HG02970 (cell line): ENCODE measurements at regions not wholly inside any gene's neighbourhood (a gene's known extent, or its start where the extent isn't known, plus 50 kb on each side); places are given as distances from the start of the nearest gene placed in this dataset.

Experiments used
- ATAC-seq: cut with Tn5 transposase; IDR thresholded peaks from one replicate; pipeline ENCODE4 v1.9.1; 2021; ENCODE audit warnings: mild to moderate bottlenecking, moderate library complexity, moderate number of reproducible peaks; ENCODE audit not compliant: unreplicated experiment, low FRiP score

DNA sequence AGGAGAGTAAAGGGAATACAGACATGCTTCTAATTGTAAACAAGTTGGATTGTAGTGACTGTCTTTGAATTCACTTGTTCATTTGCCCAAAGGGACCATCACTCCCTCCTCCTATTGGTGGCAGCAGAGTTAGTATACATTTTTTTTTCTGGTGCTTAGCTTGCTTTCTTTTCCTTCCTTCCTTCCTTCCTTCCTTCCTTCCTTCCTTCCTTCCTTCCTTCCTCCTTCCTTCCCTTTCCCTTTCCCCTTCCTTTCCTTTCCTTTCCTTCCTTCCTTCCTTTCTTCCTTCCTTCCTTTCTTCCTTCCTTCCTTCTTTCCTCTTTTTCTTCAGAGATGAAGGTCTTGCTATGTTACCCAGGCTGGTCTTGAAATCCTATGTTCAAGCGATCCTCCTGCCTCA, 94.8 kb upstream of the ATP6AP2 start:
- no peak for ATAC-seq

DNA sequence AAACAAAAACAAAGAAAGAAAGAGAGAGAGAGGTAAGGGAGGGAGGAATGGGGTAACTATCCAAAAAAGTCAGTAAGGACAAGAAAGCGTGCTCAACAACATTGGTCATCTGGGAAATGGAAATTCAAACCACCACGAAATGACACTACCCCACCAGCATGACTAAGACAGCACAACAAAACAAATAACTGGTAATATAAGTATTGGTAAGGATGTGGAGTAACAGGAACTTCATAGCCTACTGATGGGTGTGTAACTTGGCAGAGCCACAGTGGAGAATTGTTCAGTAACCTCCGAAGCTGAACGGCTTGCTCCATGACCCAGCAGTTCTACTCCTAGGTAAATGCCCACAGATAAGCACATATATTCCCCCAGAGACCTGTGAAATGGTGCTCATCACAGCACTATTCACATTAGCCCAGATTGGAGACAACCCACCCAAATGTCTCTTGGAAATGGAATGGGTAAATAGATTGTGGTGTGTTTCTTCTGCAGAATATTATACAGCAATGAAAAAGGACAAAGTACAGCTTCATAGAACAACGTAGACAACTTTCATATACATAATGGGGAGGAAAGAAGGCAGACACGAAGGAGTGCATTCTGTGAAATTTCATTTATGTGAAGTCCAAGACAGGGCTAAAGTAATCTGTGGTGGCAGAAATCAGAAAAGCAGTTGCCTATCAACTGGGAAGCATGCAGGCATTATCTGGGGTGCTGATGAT, 95.5 kb upstream of the ATP6AP2 start:
- ATAC-seq = no peak

DNA sequence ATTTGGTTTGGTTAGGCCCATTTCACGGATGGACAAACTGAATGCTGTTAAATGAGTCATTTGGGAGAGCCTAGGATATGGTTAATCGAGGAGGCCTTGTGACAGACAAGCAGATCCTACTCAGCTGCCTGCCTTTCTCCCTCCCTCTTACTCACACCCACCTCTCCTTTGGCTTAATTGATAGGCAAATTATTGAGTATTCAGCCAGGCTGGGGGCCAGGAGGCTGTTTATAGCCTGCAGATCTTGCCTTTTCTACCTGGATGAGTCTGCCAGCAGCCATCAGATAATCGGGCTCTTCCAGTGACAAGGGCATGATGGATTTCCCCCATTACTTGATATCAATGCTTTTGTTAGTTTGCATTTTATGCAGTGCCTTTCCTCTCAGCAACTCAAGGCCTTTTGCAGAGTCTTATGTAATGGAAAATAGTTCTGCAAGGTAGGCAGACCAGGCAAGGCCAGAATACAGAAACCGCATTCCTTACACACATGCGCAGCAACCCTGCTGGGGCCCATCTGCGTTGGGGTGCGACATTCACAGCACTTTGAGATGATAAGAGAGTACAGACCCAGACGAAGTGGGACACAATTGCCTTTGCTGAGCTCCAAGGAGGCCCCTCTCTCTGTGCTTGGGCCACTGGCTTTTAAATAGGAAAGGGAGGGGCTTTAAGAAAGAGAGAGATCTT, 96.2 kb upstream of the ATP6AP2 start:
- ATAC-seq = no peak

DNA sequence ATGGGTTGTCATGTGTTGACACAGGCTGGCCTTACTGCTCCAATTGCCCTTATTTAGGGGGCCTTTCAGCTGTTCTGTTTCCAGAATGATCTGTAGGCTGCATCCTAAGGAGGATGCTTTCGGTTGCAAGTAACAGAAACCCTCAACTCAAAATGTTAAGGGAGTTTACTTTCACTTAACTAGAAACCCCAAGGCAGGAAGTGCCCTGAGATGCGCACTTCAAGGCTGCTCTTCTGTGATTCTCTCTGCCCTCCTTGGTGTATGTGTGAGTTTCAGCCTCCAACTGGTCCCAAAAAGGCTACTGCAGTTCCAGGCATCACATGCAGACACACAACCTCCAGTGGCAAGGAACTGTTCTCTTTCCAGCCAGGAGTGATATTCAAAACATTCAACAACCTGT, 97.3 kb upstream of the ATP6AP2 start:
- no peak for ATAC-seq

DNA sequence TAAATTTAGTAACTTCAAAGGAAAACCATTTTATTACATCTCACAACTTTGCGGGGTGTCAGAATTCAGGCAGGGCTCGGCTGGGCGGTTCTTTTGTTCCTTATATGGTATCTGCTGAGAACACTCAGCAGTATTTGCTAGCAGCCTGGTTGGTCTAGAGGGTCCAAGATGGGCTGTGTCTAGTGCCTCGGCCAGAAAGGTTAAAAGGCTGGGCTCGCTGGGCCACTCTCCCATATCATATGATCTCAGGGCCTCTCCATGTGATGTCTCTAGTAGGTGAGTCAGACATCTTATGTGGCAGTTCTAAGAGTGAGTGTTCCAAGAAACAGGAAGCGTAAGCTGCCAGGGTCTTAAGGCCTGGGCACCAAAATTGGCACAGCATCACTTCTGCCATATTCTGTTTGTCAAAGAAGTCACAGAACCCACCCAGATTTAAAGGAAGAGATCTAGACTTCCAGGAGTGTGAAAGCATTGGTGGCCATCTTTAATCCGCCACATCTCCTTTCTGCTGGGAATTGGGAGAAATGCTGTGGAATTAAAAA, 100.9 kb upstream of the ATP6AP2 start:
- ATAC-seq = no peak

DNA sequence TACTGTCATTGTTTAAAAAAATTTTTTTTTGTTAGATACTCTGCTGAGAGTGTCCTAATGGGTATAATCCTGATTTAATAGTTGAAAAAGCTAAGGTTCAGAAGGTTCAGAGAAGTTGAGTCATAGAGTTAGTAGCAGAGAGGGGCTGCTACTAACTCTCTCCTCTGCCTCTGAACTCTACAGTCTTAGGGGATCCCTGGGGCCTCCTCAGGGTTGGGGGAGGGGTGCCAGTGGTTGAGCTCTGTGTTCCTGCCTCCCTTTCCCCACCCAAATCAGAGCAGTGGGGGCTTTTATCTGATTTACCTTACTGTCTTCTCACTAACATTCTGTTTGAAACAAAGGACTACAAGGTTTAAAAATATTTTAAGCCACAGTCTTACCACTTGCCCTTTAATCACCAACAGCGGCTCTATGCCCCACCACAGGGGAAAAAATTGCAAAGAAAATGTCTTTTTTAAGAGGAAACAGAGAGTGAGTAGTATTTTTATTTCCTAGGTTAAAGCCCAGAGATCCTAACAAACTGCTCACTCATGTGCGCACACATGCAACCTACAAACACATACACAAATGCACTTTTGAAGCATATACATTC, 102.2 kb upstream of the ATP6AP2 start:
- ATAC-seq = no peak

DNA sequence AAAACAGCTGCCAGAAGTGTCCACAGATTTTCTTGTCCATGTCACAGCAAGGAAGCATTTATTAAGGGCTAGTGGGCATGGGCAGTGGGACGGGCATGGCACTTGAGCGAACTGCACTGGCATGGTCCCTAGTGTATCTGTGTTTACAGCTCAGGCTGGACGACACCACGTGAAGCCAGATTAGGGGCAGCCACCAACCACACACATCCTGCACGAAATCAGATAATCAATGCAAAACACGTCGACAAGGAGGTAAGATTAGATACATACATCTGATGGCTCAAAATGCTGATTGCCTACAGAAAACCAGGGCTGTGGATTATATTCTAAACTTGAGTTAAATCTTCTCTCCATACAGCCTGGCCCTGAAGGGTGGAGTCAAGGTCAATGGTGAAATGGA, 103.8 kb upstream of the ATP6AP2 start:
- ATAC-seq = no peak

DNA sequence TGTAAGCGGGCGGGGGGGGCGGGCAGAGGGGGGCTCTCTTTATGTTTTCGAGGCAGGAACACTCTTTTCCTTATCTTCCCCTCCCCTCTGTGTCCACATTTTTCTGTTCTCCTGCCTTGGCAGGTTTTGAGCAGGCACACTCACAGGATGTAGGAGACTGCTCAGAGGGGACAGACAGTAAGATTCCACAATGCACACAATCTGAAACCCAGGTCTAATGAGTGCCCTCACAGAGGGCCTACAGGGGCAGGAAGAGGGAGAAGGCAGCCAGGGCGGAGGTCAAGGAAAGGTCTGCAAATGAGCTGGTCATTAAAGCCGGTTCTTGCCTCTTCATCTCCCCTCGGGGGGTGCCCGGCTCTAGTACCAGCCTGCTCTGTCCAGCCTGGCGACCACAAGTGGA, 106.1 kb upstream of the ATP6AP2 start:
- ATAC-seq = no peak

DNA sequence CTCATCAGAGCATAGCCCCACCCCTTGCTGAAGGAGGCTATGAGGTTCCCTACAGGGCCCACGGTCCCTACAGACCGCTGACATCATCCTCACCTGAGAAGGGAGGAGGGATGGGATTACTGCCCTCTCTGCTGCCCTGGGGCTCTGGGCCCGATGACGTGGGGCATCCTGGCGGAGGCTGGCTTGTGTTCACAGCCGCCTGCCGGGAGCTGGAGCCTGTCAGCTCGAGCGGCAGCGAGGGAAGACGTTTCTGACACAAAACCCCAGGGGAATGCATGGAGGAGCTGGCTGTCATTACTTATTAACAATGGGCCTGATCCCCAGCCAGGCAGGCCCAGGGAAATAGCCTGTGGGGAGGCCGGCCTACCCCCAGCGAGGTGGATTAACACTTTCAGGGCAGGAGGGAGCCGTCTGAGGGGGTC, 106.6 kb upstream of the ATP6AP2 start:
- no peak for ATAC-seq

DNA sequence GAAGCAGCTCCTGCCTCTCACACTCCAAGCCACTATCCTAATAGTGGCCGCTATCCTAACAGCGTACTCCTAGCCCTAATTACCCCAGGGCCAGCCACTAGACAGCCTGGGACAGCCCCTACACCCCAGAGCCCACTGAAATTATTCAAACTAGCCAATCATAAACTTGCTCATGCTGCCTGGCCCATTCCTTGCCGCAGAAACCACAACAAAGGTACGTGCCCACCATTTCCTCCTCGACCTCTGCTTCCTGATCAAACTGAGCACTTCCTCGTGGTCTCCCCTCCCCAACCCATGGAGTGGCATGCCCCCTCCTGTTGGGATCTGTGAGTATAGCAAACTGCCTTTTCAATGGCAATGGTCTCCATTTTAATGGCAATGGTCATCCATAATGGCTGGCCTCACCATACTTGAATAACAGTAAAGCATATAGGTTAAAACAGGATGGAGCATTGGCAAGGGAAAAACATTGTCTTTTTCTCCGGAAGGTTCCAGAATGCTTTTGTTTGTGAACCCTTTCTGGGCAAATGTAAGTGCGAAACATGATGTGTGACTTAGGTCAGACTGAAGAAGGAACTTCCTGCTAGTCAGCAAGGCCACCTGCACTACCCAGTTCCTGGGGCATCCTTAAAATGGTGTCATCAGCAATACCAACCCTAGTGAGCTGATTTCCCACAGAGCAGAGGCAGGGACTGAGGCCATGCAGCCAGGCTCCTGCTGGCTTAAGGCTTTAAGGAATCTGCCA, 107.1 kb upstream of the ATP6AP2 start:
- no peak for ATAC-seq

DNA sequence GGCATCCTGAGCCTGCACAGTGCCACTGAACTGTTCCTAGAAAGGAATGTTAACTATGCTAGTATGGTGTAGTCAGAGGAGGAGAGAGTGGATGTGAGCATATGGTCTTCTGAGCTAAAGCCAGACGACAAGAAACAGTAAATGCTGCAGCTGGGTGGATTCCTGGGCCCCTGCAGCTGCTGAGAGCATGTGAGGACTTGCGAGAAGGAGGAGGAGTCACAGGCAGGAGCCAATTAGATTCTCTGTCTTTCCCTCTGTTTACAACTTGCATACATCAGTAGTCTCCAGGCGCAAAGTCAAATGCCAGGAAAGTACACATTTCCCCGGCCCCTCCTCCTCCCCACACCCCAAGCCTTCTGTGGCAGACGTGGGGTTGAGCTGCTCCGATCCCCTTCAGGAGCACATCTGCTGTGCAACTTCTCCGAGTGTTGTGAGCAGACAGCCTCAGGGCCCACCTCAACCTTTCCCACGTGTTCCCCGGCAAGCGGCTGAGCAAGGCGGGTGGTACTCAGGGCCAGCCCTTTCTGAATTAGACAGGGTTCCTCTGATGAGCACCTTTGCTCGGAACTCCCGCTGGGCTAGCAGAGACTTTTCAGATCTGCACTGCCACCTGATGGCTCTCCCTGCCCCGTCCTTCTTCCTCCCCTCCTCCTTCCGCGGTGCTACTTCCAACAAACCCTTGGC, 108.7 kb upstream of the ATP6AP2 start:
- no peak for ATAC-seq

DNA sequence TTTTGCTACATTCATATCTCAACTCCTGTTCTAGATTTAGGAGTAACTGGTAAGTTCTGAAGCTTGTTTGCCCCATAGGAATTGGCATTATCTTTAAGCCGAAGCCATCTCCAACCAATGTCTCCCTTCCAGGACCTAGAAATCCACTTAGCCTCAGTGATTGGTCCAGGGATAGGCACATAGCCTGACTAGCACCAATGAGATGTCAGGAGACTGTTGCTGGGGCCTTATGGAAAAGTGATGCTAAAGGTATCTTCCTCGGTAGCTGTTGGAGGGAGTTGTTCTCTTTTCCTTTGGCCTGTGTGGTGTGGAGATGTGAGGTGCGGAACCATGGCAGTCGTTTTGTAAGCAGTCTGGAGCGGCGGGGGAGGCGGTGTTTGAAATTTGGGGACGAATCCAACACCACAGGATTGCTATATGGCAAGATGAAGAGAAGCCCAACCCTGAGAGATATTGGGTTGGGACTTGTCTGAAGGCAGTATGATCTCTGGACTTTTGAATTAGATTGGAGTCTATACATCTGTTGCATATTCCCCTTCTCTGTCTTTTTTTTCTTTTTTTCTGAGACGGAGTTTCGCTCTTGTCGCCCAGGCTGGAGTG, 109.8 kb upstream of the ATP6AP2 start:
- no peak for ATAC-seq

DNA sequence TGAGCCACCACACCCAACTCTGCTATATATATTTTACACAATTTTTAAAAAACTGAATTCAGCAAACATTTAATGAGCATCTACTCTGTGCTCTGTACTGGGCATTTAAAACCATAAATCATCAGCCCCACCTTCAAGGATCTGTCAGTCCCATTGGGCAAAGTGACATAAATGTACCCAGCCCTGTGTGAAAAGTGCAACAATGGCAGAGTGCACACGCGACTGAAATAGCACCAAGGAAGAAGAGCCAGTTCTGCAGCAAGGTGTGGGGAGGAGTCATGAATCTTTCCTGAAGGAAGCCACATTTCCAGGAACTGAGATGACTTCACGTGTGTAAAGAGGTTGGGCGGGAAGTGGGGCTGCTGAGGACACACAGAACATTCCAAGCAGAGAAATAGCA, 111.5 kb upstream of the ATP6AP2 start:
- no peak for ATAC-seq

DNA sequence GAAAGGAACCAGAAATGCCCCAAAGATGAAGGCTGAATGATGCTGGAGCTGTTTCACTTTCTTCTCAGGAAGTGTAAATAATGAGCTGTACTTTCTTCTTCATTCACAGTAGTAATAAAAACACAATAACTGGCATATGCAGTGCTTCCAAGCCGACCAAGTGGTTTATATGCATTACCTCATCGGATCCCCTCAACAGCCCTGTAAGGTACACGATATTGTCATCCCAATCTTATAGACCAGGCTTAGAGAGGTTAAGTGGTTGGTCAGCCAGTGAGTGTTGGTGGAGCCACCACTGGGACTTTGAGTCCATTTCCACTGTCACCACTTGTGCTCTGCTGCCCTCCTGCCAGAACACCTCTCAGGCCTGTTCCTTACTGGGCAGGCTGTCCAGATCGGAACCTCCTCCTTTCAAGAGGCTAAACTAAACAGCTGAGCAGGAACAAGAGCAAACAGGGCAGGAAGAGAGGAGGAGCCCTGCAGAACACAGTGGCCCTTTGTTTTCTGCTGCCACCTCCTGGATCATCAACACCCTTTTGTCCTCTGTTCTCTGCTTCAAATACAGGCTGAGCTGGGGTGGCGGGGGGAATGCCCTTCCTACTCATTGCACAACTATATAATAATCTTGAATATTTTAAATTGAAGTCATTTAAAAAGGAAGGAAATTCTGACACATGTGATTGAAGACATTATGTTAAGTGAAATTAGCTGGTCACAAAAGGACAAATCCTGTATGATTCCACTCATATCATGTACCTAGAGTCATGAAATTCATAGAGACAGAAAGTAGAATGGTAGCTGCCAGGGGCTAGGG, 112.5 kb upstream of the ATP6AP2 start:
- no peak for ATAC-seq

DNA sequence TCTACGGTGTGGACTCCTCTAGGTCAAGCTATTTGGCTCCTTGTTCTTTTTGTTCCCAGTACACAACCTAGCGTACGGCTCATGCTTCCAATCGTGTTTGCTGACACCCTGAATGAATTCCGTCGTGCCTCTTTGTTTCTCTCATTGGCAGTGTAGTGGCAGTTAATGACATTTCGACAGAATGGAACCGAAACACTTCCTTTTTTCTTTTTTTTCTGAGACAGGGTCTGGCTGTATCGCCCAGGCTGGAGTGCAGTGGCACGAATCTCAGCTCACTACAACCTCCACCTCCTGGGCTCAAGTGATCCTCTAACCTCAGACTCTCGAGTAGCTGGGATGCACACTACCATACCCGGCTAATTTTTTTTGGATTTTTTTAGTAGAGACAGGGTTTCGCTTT, 113.3 kb upstream of the ATP6AP2 start:
- no peak for ATAC-seq

DNA sequence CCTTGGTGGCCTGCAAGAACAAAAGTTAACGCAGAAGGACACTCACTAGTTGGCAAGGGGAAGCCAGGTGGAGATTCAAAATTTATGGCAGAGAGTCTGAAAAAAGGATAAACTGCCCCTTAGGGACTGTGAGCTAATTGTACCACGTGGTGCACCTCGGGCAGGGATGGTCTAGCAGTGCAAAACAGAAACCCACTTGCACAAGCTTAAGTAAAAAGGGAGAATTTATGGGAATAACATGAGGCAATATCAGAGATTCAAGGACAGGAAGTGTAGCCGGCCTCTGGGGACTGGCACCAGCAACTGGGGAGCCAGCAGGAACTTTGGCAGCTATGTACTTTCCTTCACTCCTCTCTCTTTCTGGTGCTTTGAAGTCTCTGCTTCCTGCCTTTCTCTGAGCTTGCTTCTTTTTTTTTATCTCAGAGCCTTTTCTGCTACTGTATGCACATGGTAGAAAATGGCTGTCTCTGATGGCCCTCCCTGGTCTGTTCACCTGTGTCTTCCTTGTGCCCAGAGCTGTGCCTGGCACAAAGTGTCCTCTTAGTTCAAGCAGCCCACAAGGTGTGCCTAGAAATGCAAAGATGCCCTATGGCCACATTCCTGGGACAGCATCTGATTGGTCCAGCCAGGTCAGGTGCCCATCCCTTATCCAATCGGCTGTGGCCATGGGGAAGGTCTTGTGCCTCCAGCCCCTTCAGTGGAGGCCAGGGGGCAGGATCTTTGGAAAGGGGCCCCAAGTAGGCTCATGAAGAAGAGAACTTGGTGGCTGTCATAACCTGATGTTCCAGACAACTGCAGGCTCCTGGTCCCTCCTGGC, 114.8 kb upstream of the ATP6AP2 start:
- no peak for ATAC-seq

DNA sequence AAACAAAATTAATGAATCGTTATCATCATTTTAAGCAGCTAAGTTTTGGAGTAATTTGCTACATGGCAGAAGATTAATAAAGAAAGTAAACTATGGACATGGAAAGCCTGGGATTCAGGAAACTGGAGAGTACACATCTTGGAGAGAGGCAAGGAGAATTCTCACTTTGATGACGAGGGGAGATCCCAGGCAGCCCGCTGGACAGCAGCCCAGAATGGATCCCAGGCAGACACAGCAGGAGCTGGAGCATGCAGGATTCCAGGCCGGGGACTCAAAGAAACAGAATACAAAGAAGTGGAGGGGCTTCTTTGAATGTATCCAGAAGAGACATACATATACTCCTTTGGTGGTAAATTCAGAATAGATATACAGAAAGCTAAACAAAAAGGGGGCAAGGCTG, 118.0 kb upstream of the ATP6AP2 start:
- no peak for ATAC-seq

DNA sequence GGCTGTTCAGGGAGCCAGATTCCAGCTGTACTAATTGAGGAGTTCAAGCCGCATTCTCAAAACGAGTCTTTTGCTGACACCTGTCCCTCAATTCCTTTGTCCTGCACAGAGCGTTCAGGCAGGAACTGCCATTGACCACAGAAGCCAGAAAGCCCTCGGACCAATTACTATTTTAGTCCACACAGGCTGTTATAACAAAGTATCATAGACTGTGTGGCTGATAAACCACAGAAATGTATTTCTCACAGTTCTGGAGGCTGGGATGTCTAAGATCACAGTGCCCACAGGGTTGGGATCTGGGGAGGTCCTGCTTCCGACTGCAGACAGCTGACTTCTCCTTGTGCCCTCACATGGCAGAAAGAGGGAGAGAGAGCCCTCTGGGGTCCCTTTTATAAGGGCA, 119.8 kb upstream of the ATP6AP2 start:
- no peak for ATAC-seq
